ENCODE measurements at regions not wholly inside any gene's neighbourhood (a gene's known extent, or its start where the extent isn't known, plus 50 kb on each side); places are given as distances from the start of the nearest gene placed in this dataset.
"Not testable (repeated sequence)": the region's sequence is repeated elsewhere in the genome, so short reads cannot be mapped to it uniquely, and the experiment has no call there.

GRCh38 chr6:121724576-121724975 lies 289.1 kb downstream of the GJA1 start:
- no peak for DNase-seq (ENCODE audit: low spot score)
- H3K4me3 ChIP-seq: no peak overlapping the region
- TF ChIP-seq, protein P1, sequence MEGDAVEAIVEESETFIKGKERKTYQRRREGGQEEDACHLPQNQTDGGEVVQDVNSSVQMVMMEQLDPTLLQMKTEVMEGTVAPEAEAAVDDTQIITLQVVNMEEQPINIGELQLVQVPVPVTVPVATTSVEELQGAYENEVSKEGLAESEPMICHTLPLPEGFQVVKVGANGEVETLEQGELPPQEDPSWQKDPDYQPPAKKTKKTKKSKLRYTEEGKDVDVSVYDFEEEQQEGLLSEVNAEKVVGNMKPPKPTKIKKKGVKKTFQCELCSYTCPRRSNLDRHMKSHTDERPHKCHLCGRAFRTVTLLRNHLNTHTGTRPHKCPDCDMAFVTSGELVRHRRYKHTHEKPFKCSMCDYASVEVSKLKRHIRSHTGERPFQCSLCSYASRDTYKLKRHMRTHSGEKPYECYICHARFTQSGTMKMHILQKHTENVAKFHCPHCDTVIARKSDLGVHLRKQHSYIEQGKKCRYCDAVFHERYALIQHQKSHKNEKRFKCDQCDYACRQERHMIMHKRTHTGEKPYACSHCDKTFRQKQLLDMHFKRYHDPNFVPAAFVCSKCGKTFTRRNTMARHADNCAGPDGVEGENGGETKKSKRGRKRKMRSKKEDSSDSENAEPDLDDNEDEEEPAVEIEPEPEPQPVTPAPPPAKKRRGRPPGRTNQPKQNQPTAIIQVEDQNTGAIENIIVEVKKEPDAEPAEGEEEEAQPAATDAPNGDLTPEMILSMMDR (IDR thresholded peaks at IDR 0.05): no peak
- no peak overlapping the region for H3K27ac ChIP-seq

DNA sequence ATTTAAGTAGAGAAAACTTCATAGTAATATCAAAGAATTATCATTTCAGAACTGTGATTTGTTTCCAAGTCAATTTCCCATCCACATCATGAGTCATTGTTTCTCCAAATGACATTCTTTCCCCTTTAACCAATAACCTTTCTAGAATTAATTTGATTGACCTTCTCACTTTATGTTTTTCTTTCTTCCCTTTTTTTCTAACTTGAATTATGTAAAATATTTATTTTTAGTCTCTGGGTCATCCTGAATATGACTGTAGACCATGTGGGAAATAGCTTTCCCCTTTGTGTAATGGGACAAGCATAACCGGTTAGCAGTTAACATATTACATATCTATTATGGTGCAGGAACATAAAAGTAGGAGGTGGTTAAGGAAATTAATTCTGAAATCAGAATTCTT lies 291.1 kb downstream of the GJA1 start:
- Histone ChIP-seq H3K4me3 (no peak overlapping the region), H3K27ac (no peak overlapping the region)
- no peak for DNase-seq (ENCODE audit: low spot score)
- TF ChIP-seq, protein P1 (IDR thresholded peaks at IDR 0.05): no peak

GRCh38 chr6:121730616-121731015 lies 295.2 kb downstream of the GJA1 start:
- TF ChIP-seq, protein P1 (IDR thresholded peaks at IDR 0.05): no peak
- DNase-seq (ENCODE audit: low spot score): no peak
- H3K4me3 ChIP-seq: no peak overlapping the region
- H3K27ac ChIP-seq: no peak overlapping the region

DNA sequence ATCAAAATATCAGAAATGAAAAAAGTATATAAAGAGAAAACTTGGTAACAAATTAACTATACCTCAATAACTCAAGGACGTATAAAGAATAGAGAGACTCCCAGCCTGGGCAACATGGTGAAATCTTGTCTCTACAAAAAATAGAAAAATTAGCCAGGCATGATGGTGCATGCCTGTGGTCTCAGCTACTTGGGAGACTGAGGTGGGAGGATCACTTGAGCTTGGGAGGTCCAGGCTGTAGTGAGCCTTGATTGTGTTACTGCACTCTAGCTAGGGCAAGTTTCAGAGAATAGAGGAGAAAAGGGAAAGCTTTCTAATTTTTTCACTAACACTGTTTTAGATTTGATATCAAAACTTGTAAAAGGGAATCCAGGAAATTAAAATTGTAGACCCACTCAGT lies 295.9 kb downstream of the GJA1 start:
- no peak overlapping the region for H3K27ac ChIP-seq
- no peak overlapping the region for H3K4me3 ChIP-seq
- TF ChIP-seq, protein P1 (IDR thresholded peaks at IDR 0.05): no peak
- no peak for DNase-seq (ENCODE audit: low spot score)

GRCh38 chr6:121732641-121733040 lies 297.2 kb downstream of the GJA1 start:
- H3K4me3 ChIP-seq: no peak overlapping the region
- TF ChIP-seq, protein P1 (IDR thresholded peaks at IDR 0.05): no peak
- no peak for DNase-seq (ENCODE audit: low spot score)
- no peak overlapping the region for H3K27ac ChIP-seq

DNA sequence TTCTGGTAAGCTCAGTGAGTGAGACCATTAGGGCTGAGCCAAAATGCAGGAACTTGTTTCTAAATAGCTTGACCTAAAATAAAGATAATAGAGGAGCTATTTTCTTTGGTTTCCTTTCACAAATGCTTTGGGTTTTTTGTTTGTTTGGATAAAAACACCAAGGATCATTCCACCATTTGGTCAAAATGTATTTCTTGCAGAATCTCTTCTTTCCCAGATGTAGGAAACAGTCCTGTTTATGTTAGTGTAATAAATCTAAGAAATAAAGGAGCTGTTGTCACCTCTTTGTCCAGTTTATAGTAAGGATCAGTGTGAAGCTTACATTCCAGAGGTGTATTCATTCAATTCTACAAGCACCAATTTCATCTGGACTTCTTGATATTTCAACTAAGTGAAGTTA lies 297.8 kb downstream of the GJA1 start:
- no peak for DNase-seq (ENCODE audit: low spot score)
- Histone ChIP-seq H3K27ac (no peak overlapping the region), H3K4me3 (no peak overlapping the region)
- TF ChIP-seq, protein P1 (IDR thresholded peaks at IDR 0.05): no peak

DNA sequence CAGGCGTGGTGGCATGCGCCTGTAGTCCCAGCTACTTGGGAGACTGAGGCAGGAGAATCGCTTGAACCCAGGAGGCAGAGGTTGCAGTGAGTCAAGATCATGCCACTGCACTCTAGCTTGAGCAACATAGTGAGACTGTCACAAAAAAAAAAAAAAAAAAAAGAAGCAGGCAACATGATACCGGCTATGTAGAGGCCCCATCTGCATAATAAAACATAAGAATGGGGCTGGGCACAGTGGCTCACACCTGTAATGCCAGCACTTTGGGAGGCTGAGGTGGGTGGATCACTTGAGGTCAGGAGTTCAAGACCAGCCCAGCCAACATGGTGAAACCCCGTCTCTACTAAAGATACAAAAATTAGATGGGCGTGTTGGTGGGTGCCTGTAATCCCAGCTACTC lies 304.7 kb downstream of the GJA1 start:
- not testable (repeated sequence) for H3K27ac ChIP-seq; H3K4me3 ChIP-seq; DNase-seq (ENCODE audit: low spot score)

- no peak for DNase-seq (ENCODE audit: low spot score)
- H3K4me3 ChIP-seq: no peak overlapping the region
- TF ChIP-seq, protein P1 (IDR thresholded peaks at IDR 0.05): no peak
- H3K27ac ChIP-seq: no peak overlapping the region
Measured at GRCh38 chr6:121743691-121744090, 308.2 kb downstream of the GJA1 start.
